ENCODE measurements at regions not wholly inside any gene's neighbourhood (a gene's known extent, or its start where the extent isn't known, plus 50 kb on each side); places are given as distances from the start of the nearest gene placed in this dataset.

DNA sequence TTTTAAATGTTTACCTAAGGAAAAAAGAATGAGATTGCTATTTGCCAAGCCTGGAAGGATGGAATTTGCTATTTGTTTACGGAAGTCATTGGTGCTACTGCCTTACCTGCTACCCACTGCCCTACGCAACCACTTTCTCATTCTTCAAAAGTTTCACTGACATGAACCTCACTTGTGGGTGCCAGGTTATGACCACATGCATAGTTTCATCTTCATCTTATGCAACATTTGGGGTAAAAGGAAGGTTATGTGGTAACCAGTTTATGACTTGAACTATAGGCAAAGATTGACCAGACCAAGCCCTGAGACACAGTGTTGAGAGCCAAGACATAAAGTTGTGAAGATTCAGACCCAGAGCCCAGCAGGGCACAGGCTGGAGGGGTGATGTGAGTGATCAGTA lies 142.5 kb downstream of the LACC1 start:
- DNase-seq (ENCODE audit: low spot score): no peak

DNA sequence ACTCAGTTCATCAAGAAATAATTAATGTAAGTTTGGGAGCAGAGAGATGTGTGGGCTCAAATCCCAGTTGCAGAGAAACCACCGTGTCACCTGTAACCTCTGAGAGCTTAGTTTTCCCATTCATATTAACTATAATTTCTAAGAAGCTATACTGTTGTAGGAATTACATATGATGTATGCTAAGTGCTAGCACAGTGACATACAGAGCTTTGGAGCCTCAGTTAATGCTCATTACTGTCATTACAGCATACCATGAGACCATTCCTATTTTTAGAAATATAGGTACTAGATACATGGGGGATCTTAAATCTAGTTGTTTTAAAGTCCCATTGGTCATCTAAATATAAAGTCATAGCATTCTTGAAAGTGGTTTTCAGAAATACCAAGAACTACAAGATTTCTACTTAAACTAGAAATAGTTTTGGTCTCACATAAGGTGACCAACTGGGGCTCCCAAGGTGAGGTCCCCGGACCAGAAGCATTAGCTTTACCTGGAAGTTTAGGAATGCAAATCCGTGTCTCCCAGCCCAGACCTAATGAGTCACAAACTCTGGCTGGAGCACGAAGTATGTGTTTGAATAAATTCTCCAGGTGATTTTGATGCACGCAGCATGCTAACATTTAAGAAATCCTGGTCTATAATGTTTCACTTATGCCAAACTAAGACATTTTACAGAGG lies 144.6 kb downstream of the LACC1 start:
- no peak for DNase-seq (ENCODE audit: low spot score)

DNA sequence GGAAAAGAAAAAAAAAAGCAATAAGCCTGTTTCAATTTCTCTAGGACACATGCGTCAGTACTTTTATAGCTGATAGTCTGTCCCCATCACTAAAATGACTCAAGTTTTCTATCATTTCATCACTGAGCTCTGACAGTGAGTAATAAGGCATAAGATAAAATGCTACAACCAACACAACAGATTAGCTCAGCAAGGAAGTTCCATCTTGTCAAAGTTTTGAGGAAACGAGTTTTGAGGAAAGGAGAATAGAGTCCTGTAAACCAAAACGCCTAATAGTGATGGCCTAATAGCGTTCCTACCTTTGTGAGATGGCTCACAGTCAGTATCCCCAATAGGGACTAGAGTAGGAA lies 145.1 kb downstream of the LACC1 start:
- DNase-seq (ENCODE audit: low spot score): no peak

- no peak for DNase-seq (ENCODE audit: low spot score)
Observed at GRCh38 chr13:44026194-44026593, 146.5 kb downstream of the LACC1 start.

DNA sequence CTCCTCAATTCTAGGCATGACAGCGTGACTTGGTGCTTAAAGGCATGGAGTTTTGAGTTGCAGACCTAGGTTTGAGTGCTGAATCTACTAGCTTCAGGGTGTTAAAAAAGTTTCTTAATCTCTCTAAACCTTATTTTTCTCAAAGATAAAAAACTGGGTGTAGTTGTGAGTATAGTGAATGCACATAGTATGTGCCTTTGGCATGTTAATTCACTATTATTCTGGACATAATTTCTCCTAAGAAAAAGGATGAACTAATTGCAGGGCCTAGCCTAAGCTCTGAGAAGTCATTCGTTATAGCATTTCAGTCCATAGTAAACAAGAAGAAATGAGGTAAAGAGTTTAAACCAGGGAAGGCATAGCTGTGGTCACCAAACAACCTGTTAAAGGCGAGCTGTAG lies 149.0 kb downstream of the LACC1 start:
- DNase-seq (ENCODE audit: low spot score): no peak

DNA sequence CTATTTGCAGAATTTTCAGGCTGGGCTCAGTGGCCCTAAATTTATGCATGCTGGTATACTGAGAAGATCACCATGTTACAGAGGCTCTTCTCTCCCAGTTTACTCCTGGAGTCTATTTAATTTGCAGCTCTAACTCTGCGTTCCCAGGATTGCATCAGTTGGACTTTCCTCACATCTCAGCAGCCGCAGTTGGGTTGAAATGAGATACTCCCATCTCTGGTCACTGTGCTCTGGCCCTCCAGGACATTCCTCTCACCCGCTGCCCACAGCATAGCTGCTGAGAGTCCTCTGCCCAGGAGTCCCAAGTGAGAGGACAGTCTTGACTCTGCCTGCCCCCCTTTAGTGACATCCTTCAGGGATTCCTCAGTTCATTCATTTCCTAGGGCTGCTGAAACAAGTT lies 150.9 kb downstream of the LACC1 start:
- DNase-seq (ENCODE audit: low spot score): no peak

DNA sequence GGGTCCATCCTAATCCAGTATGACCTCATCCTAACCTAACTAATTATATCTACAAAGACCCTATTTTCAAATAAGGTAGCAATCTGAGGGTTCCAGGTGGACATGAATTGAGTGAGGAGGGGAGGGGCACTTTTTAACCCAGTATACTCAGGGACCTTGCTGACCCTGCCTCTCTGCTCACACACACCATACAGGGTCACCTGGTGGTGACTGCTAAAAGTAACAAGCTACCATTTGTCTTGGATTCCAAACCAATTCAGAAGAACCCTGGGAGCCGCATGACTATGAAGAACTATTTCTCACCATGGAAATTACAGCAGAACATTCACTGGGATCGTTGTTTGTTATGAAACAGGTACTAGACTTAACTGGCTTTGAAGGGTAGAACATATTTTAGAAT lies 151.9 kb downstream of the LACC1 start:
- DNase-seq (ENCODE audit: low spot score): no peak

DNA sequence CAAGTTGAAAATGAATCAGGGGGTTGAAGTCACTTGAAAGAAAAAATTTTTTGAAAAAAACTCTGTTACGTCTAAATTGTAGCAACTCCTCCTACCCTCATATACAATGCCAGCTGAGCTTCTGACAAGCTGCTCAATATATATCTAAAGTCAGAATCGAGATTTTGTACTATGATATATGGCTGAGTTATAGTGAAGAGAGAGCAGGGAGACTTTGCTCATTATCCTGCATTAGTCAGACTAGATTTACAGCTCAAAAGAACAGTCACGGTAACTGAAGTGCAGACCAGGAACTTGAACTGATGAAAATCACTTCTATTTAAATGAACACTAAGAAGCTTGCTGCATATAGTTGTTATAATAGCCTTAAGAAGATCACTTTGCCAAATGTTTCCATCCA lies 153.1 kb downstream of the LACC1 start:
- no peak for DNase-seq (ENCODE audit: low spot score)

DNA sequence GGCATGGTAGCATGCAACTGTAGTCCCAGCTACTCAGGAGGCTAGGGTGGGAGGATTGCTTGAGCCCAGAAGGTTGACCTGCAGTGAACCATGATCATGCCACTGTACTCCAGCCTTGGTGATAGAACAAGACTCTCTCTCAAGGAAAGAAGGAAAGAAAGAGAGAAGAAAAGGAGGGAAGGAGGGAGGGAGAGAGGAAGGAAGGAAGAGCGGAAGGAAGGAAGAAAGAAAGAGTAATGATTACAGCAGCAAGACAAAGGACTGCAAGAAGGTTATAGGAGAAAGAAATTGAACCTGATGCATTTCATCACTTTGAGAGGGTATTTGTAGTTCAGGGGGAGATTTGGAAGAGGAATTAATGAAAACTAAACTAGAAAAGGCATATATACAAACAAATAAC lies 155.7 kb downstream of the LACC1 start:
- no peak for DNase-seq (ENCODE audit: low spot score)

- DNase-seq (ENCODE audit: low spot score): no peak
Observed at GRCh38 chr13:44040070-44040817, 160.5 kb downstream of the LACC1 start.

GRCh38 chr13:44040818-44041100 lies 161.1 kb downstream of the LACC1 start:
- no peak for DNase-seq (ENCODE audit: low spot score)

DNA sequence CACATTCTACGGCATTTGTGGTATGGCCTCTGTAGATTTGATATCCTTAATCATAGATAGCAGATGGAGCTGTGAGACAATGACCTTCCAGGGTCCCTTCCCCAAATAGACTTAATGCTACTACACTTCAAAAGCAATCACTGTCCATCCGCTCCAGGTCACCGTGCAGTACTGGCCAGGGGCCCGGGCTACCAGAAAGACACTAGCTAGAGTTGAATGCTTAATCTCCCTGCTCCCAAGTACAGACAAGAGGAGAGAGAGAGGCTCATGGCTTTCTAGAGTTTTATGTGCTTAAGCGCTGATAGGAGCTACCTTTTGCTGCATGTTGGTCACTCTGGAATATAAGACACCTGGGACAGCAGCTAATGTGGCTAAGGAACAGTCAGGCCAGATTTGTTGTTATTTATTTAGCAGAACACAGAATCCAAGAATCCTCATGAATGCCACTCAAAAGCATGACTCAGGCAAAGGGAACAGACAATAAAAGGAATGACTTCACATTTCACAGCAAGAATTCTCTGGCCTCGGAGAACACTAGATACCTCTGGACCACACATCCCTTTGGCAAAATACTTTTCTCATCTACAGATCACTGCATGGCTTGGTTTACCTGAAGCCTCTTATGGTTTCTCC lies 165.0 kb downstream of the LACC1 start:
- no peak for DNase-seq (ENCODE audit: low spot score)

GRCh38 chr13:44045180-44045562 lies 165.5 kb downstream of the LACC1 start:
- no peak for DNase-seq (ENCODE audit: low spot score)

DNA sequence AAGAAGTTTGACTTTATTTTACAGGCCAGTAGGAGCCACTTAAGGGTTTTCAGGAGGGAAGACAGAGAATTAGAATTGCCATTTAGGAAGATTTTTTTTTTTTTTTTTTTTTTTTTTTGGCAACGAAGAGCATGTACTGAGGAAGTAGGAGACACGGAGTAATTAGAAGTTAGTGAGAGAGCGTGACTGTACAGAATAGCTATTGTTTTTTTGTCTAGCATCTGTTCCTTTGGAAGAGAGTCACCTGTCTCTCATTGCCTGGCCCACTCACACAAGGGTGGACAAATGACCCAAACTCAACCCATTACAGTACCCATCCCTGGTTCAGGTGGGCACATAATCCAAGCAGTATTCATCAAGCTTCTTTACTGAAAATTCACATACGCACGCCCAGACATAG lies 166.7 kb downstream of the LACC1 start:
- no peak for DNase-seq (ENCODE audit: low spot score)

DNA sequence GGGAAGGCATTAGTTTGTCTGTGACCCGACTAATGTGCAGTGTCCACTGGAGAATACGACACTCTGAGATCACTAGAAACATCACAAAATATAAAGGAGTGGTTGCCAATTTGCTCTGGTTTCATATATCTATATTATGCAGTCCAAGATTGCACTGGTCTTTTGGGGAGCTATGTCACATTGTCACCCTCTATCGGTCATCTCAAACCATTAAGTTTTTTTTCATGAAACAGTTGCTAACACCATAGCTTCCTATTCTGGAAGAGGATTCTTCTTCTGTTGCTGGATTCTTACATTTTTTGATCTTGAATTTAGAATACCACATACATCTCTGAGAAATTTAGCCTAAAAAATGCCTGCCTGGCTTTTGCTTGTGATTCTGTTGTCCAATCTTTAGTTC lies 168.6 kb downstream of the LACC1 start:
- DNase-seq (ENCODE audit: low spot score): peak; percentile 44

GRCh38 chr13:44049081-44049945 lies 169.6 kb downstream of the LACC1 start:
- no peak for DNase-seq (ENCODE audit: low spot score)

GRCh38 chr13:44050450-44051063 lies 170.9 kb downstream of the LACC1 start:
- peak; percentile 43 for DNase-seq (ENCODE audit: low spot score)

GRCh38 chr13:44051405-44051804 lies 171.7 kb downstream of the LACC1 start:
- no peak for DNase-seq (ENCODE audit: low spot score)

DNA sequence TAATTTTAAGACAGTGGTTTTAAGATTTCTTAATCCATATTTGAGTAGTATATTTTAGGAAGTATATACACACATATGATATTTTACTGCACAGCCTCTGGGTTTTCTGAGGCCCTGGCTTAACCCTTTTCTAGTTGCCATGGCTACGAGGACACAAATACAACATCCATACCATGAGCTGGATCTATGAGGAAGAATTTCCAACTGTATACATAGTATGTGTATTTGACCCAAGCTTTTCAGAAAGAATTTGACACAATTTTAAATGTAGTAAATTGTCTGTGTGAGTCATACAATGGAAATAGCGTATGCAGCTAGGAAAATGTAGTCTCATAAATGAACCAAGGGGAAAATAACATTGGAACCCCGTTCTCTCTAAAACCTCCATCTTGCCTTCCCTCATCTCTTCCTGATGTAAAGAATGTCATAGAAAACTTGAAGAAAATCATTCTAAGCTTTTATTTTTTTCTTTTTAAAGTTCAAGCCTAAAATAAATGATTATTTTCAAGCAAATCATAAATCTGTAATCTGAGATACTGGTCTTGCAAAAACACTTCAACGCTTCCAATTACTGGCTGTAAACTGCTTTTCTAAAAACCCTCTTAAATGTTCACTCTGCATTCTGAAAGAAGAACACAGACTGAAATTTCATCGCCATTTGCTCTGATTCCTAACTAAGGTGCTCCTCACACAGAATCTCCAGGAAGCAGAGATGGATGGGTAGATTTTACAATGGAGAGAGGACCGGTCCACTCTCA lies 172.4 kb downstream of the LACC1 start:
- no peak for DNase-seq (ENCODE audit: low spot score)

DNA sequence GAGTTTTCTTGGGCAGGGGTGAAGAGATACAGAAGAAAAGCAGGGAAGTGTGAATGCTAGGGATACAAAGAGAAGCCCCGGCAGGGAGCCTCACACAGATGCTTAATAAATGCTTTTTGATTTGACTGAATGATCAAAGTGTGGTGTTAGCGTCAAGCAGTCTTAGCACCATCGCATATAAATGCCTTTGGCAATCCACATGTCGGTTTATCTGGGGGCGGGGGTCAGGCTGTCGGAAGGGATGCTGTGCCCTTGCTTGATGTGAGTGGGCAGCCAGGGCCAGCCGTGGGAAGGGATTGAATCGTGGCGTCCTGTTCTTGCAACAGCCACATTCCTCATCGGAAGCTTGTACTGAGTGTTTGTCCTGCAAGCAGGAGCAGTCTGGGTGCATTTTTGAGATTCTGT lies 173.1 kb downstream of the LACC1 start:
- no peak for DNase-seq (ENCODE audit: low spot score)

DNA sequence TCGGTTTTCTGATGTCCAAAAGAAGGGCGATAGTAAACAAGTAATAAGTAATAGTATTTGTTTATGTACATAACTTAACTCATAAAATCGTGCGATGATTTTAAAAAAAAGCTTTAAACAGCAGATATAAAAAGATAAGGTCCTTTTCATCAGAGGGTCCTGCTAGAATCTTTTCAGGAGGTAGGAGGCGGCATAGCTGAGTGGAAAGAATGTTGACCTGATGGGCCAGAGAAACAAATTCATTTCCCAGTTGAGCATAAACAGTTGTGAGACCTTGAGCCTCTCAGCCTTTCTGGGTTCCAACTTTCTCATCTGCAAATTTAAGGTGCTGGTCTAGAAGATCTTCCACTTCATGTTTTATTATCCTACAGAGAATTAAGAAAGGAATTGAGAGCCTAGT lies 173.5 kb downstream of the LACC1 start:
- DNase-seq (ENCODE audit: low spot score): no peak

GRCh38 chr13:44054525-44054924 lies 174.8 kb downstream of the LACC1 start:
- no peak for DNase-seq (ENCODE audit: low spot score)

All from RKO (cell line).